ENCODE measurements at regions not wholly inside any gene's neighbourhood (a gene's known extent, or its start where the extent isn't known, plus 50 kb on each side); places are given as distances from the start of the nearest gene placed in this dataset.

GRCh38 chr10:29081231-29081630 lies 207.6 kb upstream of the LYZL1 start:
- DNase-seq (ENCODE audit: low read depth): no peak
- no peak for TF ChIP-seq CTCF (IDR thresholded peaks at IDR 0.05; ENCODE audit: insufficient read depth, low read length)
- H3K4me3 ChIP-seq (ENCODE audit: low read depth, low read length): no peak overlapping the region

- no peak for DNase-seq (ENCODE audit: low read depth)
- no peak overlapping the region for H3K4me3 ChIP-seq (ENCODE audit: low read depth, low read length)
- TF ChIP-seq CTCF (IDR thresholded peaks at IDR 0.05; ENCODE audit: insufficient read depth, low read length): no peak
Observed at GRCh38 chr10:29081951-29082685, 206.8 kb upstream of the LYZL1 start.

GRCh38 chr10:29083096-29083495 lies 205.8 kb upstream of the LYZL1 start:
- no peak for DNase-seq (ENCODE audit: low read depth)
- TF ChIP-seq CTCF (IDR thresholded peaks at IDR 0.05; ENCODE audit: insufficient read depth, low read length): no peak
- H3K4me3 ChIP-seq (ENCODE audit: low read depth, low read length): no peak overlapping the region

- no peak overlapping the region for H3K4me3 ChIP-seq (ENCODE audit: low read depth, low read length)
- DNase-seq (ENCODE audit: low read depth): no peak
- no peak for TF ChIP-seq CTCF (IDR thresholded peaks at IDR 0.05; ENCODE audit: insufficient read depth, low read length)
Observed at GRCh38 chr10:29084681-29085307, 204.1 kb upstream of the LYZL1 start.

GRCh38 chr10:29089091-29089490 lies 199.8 kb upstream of the LYZL1 start:
- no peak for DNase-seq (ENCODE audit: low read depth)
- TF ChIP-seq CTCF (IDR thresholded peaks at IDR 0.05; ENCODE audit: insufficient read depth, low read length): no peak
- H3K4me3 ChIP-seq (ENCODE audit: low read depth, low read length): no peak overlapping the region

- no peak for TF ChIP-seq CTCF (IDR thresholded peaks at IDR 0.05; ENCODE audit: insufficient read depth, low read length)
Observed at GRCh38 chr10:29096303-29096824, 192.5 kb upstream of the LYZL1 start.

More at GRCh38 chr10:29096303-29096824, 192.5 kb upstream of the LYZL1 start:
- no peak for DNase-seq (ENCODE audit: low read depth)
- H3K4me3 ChIP-seq (ENCODE audit: low read depth, low read length): no peak overlapping the region
